ENCODE measurements at regions not wholly inside any gene's neighbourhood (a gene's known extent, or its start where the extent isn't known, plus 50 kb on each side); places are given as distances from the start of the nearest gene placed in this dataset.

GRCh38 chr4:130395871-130396270, 1299.9 kb downstream of the C4orf33 start:
- Mint-ChIP-seq H3K36me3 (ENCODE audit: unreplicated experiment) (no peaks in the 10 kb centered on the region), H3K9me3 (ENCODE audit: unreplicated experiment) (no peaks in the 10 kb centered on the region), H3K4me3 (ENCODE audit: unreplicated experiment) (no peak overlapping the region), H3K27ac (ENCODE audit: unreplicated experiment) (no peak overlapping the region), H3K4me1 (ENCODE audit: low read depth, unreplicated experiment) (no peaks in the 10 kb centered on the region), H3K27me3 (ENCODE audit: unreplicated experiment) (no peaks in the 10 kb centered on the region)
- DNase-seq: no peak
- no peak for TF ChIP-seq CTCF (IDR thresholded peaks at IDR 0.05; ENCODE audit: partially characterized antibody, unreplicated experiment)

- no peaks in the 10 kb centered on the region for H3K36me3 Mint-ChIP-seq (ENCODE audit: unreplicated experiment)
- TF ChIP-seq CTCF (IDR thresholded peaks at IDR 0.05; ENCODE audit: partially characterized antibody, unreplicated experiment): no peak
- H3K4me3 Mint-ChIP-seq (ENCODE audit: unreplicated experiment): no peak overlapping the region
- H3K9me3 Mint-ChIP-seq (ENCODE audit: unreplicated experiment): no peaks in the 10 kb centered on the region
- H3K4me1 Mint-ChIP-seq (ENCODE audit: low read depth, unreplicated experiment): no peaks in the 10 kb centered on the region
- DNase-seq: no peak
- H3K27ac Mint-ChIP-seq (ENCODE audit: unreplicated experiment): no peak overlapping the region
- H3K27me3 Mint-ChIP-seq (ENCODE audit: unreplicated experiment): no peaks in the 10 kb centered on the region
These were observed 1307.3 kb downstream of the C4orf33 start for GRCh38 chr4:130403221-130403620.

GRCh38 chr4:130416228-130416627, 1320.3 kb downstream of the C4orf33 start:
- no peaks in the 10 kb centered on the region for H3K9me3 Mint-ChIP-seq (ENCODE audit: unreplicated experiment)
- H3K4me3 Mint-ChIP-seq (ENCODE audit: unreplicated experiment): no peak overlapping the region
- H3K27me3 Mint-ChIP-seq (ENCODE audit: unreplicated experiment): no peaks in the 10 kb centered on the region
- no peaks in the 10 kb centered on the region for H3K36me3 Mint-ChIP-seq (ENCODE audit: unreplicated experiment)
- H3K4me1 Mint-ChIP-seq (ENCODE audit: low read depth, unreplicated experiment): no peaks in the 10 kb centered on the region
- no peak for DNase-seq
- H3K27ac Mint-ChIP-seq (ENCODE audit: unreplicated experiment): no peak overlapping the region
- no peak for TF ChIP-seq CTCF (IDR thresholded peaks at IDR 0.05; ENCODE audit: partially characterized antibody, unreplicated experiment)

- no peaks in the 10 kb centered on the region for H3K4me1 Mint-ChIP-seq (ENCODE audit: low read depth, unreplicated experiment)
- no peak overlapping the region for H3K4me3 Mint-ChIP-seq (ENCODE audit: unreplicated experiment)
- no peak for TF ChIP-seq CTCF (IDR thresholded peaks at IDR 0.05; ENCODE audit: partially characterized antibody, unreplicated experiment)
- no peak for DNase-seq
- H3K36me3 Mint-ChIP-seq (ENCODE audit: unreplicated experiment): no peaks in the 10 kb centered on the region
- no peaks in the 10 kb centered on the region for H3K27me3 Mint-ChIP-seq (ENCODE audit: unreplicated experiment)
- H3K27ac Mint-ChIP-seq (ENCODE audit: unreplicated experiment): no peak overlapping the region
- no peaks in the 10 kb centered on the region for H3K9me3 Mint-ChIP-seq (ENCODE audit: unreplicated experiment)
These were observed 1323.4 kb downstream of the C4orf33 start for GRCh38 chr4:130419211-130419975.

- H3K36me3 Mint-ChIP-seq (ENCODE audit: unreplicated experiment): no peaks in the 10 kb centered on the region
- H3K27me3 Mint-ChIP-seq (ENCODE audit: unreplicated experiment): no peaks in the 10 kb centered on the region
These were observed 1326.3 kb downstream of the C4orf33 start for GRCh38 chr4:130422261-130422660.

More at GRCh38 chr4:130422261-130422660, 1326.3 kb downstream of the C4orf33 start:
- Mint-ChIP-seq H3K27ac (ENCODE audit: unreplicated experiment) (no peak overlapping the region), H3K4me1 (ENCODE audit: low read depth, unreplicated experiment) (no peaks in the 10 kb centered on the region), H3K4me3 (ENCODE audit: unreplicated experiment) (no peak overlapping the region), H3K9me3 (ENCODE audit: unreplicated experiment) (no peaks in the 10 kb centered on the region)
- TF ChIP-seq CTCF (IDR thresholded peaks at IDR 0.05; ENCODE audit: partially characterized antibody, unreplicated experiment): no peak
- DNase-seq: no peak

Measured in glutamatergic neuron (in vitro differentiated cells).